ENCODE measurements at regions not wholly inside any gene's neighbourhood (a gene's known extent, or its start where the extent isn't known, plus 50 kb on each side); places are given as distances from the start of the nearest gene placed in this dataset.

DNA sequence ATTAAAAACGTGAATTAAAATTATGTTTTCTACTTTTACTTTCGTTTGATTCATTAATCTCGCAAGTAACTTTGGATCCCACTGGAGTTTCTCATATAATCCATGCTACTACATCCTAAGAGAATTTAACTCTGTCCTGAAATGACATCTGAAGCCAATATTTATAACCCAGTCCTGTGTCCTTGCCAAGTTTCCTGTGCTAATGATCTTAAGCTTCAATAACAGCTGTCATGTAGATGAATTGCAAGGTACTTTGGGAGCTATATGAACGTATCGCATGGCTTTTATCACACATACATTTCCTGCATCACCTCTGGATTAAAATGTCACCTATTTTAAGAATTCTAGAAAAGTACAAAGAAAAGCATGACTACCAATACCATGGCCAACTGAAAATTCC, 833.8 kb upstream of the CITED2 start:
- no peaks in the 10 kb centered on the region for H3K36me3 Mint-ChIP-seq (ENCODE audit: low read depth)
- H3K4me3 Mint-ChIP-seq: no peak overlapping the region
- no peaks in the 10 kb centered on the region for H3K4me1 Mint-ChIP-seq
- TF ChIP-seq CTCF (conservative IDR thresholded peaks at IDR 0.05): no peak
- H3K9me3 Mint-ChIP-seq: peaks cover 4% of the 10 kb centered on the region
- no peak for DNase-seq (ENCODE audit: low read depth, low spot score)
- H3K27me3 Mint-ChIP-seq (ENCODE audit: low read depth): no peaks in the 10 kb centered on the region
- H3K27ac Mint-ChIP-seq (ENCODE audit: unreplicated experiment): no peak overlapping the region

DNA sequence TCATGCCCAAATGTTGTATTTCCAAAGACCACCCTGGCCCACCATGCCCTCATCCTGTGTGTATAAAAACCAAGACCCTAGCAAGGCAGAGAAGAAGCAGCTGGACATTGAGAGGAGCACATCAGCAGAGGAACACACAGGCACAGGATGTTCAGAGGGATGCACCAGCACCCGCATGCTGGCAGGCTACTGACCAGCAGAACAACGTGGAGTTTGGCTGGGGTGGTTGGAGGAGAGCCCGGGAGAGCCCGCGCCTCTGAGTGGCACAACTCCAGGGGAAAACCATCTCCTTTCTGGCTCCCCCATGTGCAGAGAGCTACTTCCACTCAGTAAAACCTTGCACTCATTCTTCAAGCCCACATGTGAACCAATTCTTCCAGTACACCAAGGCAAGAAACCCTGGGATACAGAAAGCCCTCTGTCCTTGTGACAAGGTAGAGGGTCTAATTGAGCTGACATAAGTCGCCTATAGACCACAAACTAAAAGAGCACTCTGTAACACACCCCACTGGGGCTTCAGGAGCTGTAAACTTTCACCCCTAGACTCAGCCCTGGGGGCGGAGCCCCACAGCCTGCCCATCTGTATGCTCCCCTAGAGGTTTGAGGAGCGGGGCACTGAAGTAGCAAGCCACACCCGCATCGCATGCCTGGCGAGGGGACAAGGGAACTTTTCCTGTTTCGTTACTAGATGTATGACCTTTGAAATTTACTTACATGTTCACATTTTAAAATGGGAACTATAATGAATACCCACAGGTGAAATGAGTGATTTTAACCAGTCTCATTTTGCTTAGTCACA, 831.5 kb upstream of the CITED2 start:
- Mint-ChIP-seq H3K4me1 (no peaks in the 10 kb centered on the region), H3K27ac (ENCODE audit: unreplicated experiment) (peak overlapping the region; percentile 24), H3K4me3 (no peak overlapping the region), H3K9me3 (peaks cover 6% of the 10 kb centered on the region), H3K36me3 (ENCODE audit: low read depth) (peaks cover 3% of the 10 kb centered on the region), H3K27me3 (ENCODE audit: low read depth) (no peaks in the 10 kb centered on the region)
- no peak for TF ChIP-seq CTCF (conservative IDR thresholded peaks at IDR 0.05)
- DNase-seq (ENCODE audit: low read depth, low spot score): no peak

- Mint-ChIP-seq H3K36me3 (ENCODE audit: low read depth) (peaks cover 5% of the 10 kb centered on the region), H3K27me3 (ENCODE audit: low read depth) (no peaks in the 10 kb centered on the region), H3K9me3 (peaks cover 6% of the 10 kb centered on the region), H3K4me3 (no peak overlapping the region), H3K4me1 (no peaks in the 10 kb centered on the region), H3K27ac (ENCODE audit: unreplicated experiment) (no peak overlapping the region)
- no peak for DNase-seq (ENCODE audit: low read depth, low spot score)
- TF ChIP-seq CTCF (conservative IDR thresholded peaks at IDR 0.05): no peak
Observed at GRCh38 chr6:140204154-140204553, 829.7 kb upstream of the CITED2 start.

DNA sequence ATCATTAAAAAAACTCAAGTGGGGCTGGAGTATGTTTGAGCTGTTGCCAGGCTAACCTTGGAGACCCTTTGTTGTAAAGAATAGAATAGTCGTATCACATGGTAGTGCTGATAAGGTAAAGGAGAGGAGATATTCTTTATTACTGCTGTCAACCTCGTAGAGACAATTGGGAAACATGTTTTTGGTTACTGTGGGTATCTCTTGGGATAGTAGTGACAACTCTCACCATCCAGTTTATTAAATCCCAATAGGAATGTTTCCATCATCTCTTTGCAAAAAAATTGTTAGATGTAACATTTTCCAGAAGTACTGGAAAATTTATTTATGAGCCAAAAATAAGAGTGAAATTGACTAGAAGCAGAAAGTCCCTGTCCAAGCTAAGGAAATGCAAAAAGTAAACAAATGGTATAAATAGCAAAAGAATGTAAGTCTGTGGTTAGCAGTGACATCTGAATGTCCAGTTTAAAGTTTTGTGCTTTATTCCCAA, 829.3 kb upstream of the CITED2 start:
- H3K36me3 Mint-ChIP-seq (ENCODE audit: low read depth): peaks cover 5% of the 10 kb centered on the region
- no peaks in the 10 kb centered on the region for H3K4me1 Mint-ChIP-seq
- no peak overlapping the region for H3K4me3 Mint-ChIP-seq
- no peak for TF ChIP-seq CTCF (conservative IDR thresholded peaks at IDR 0.05)
- H3K27me3 Mint-ChIP-seq (ENCODE audit: low read depth): no peaks in the 10 kb centered on the region
- no peak overlapping the region for H3K27ac Mint-ChIP-seq (ENCODE audit: unreplicated experiment)
- peaks cover 6% of the 10 kb centered on the region for H3K9me3 Mint-ChIP-seq
- no peak for DNase-seq (ENCODE audit: low read depth, low spot score)

DNA sequence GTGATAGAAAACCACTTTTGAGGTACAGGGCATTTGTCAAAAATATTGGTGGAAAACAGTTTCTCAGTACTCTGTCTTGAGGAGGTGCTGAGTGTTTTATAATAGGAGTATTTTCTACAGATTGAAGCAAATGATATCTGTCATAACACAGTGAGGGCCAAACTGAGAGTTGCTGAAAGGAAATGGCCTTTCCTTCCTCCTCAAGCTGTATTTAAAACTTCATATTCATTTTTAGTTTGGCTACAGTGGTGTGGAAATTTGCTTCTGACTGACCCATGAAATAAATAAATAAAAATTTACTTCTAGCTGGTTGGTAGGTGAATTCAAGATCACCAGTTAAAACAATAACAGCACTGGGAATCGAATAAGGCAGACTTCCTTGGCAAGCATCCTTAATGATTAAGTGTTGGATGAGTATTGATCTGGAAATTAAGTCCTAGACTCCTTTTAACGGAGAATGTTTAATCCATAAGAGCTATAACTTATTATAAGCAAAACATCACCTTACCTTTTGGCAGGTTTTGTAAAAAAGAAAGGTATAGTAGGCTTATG, 828.6 kb upstream of the CITED2 start:
- Mint-ChIP-seq H3K9me3 (peaks cover 6% of the 10 kb centered on the region), H3K4me1 (no peaks in the 10 kb centered on the region), H3K27me3 (ENCODE audit: low read depth) (no peaks in the 10 kb centered on the region), H3K4me3 (no peak overlapping the region), H3K27ac (ENCODE audit: unreplicated experiment) (no peak overlapping the region), H3K36me3 (ENCODE audit: low read depth) (peaks cover 5% of the 10 kb centered on the region)
- DNase-seq (ENCODE audit: low read depth, low spot score): no peak
- no peak for TF ChIP-seq CTCF (conservative IDR thresholded peaks at IDR 0.05)

Measured in neural crest cell (in vitro differentiated cells).